Aorta (tissue), 5 donors: ENCODE measurements at regions not wholly inside any gene's neighbourhood (a gene's known extent, or its start where the extent isn't known, plus 50 kb on each side); places are given as distances from the start of the nearest gene placed in this dataset.

Source experiments
- ATAC-seq: fragments of 200-7000 bp; cut with Tn5 transposase; one replicate; pipeline ENCODE4 v1.9.1; 2022; ENCODE audit warnings: moderate library complexity; ENCODE audit not compliant: low FRiP score
- DNase-seq, 2 donors: peaks; one replicate each; pipeline ENCODE4 v3.0.0-alpha.2; 2020
- H3K27ac ChIP-seq, 2 donors: one replicate each; pipeline ENCODE4 v1.5.1; 2013; ENCODE audit warnings: low read length in 2 of 2, mild to moderate bottlenecking in 2 of 2, moderate library complexity in 2 of 2, control low read depth in 1 of 2, inconsistent platforms in 1 of 2, low read depth in 1 of 2
- H3K27me3 ChIP-seq, 2 donors: one replicate each; pipeline ENCODE4 v1.6.1; 2013; ENCODE audit warnings: control low read depth in 1 of 2, low read length in 1 of 2, mild to moderate bottlenecking in 1 of 2, moderate library complexity in 1 of 2; ENCODE audit not compliant: insufficient read depth in 2 of 2, control insufficient read depth in 1 of 2
- H3K36me3 ChIP-seq, 2 donors: one replicate each; pipeline ENCODE4 v1.6.1; 2013; ENCODE audit warnings: control low read depth in 1 of 2, low read length in 1 of 2, mild to moderate bottlenecking in 1 of 2; ENCODE audit not compliant: insufficient read depth in 2 of 2, control insufficient read depth in 1 of 2
- H3K4me1 ChIP-seq, 2 donors: one replicate each; pipeline ENCODE4 v1.6.1; 2013; ENCODE audit warnings: low read length in 2 of 2, control low read depth in 1 of 2, mild to moderate bottlenecking in 1 of 2, moderate library complexity in 1 of 2; ENCODE audit not compliant: insufficient read depth in 2 of 2, control insufficient read depth in 1 of 2
- H3K4me3 ChIP-seq, 2 donors: one replicate each; pipeline ENCODE4 v1.5.1; 2013; ENCODE audit warnings: low read length in 2 of 2, control low read depth in 1 of 2, mild to moderate bottlenecking in 1 of 2
- H3K9me3 ChIP-seq: one replicate; pipeline ENCODE4 v1.6.1; 2013; ENCODE audit warnings: mild to moderate bottlenecking, low read length; ENCODE audit not compliant: control insufficient read depth
- WGBS, 2 donors: extraction: QIAGEN DNeasy Blood & Tissue Kit; methylation state at CpG; one replicate each; pipeline ENCODE4 v1.1.7; 2013; 5-methylcytosine and 5-hydroxymethylcytosine counted together
- intact Hi-C, 2 donors: fragments of 100-400 bp; cut with DNase I; formaldehyde crosslinking; loops; one replicate each; pipeline versions ENCODE4 v1.14.2 to v1.15.0; 2022
- donor health status: healthy with polysubstance abuse.
- donor health status: Bipolar disorder and iron deficiency.
- donor health status: DM: no; HTN: no; CAD: no.
- donor health status: DM: no; HTN: no; CAD: no.
- donor health status: DM: yes; HTN: yes; CAD: no.

DNA sequence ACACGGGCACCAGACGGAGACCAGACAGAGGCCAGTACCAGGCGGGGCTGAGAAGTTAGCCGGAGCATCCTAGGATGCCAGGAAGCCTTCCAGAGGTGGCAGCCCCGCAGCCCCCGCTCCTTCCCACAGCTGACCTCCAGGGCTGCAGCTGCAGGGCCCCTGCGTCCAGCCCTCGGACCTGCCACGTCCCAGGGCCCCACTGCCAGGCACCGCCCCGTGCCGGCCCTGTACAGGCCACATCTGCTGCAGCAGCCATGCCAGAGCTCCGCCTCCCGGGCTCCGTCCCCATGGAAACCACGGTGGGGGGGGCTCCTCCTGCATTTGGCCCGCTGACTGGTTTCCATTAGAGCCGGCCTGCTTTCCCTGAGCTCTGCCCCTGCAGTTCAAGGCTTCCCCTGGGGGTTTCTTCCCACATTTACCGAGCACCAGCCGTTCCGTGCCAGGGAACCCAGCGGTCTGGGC, 62.5 kb upstream of the PPARA start:
- no peak overlapping the region for H3K4me3 ChIP-seq
- intact Hi-C loops, result loop anchor here in 1 of 2 donors (2.0 to 10.0 kb wide), 3 partner anchors 19 to 773 kb away; no protein-coding TSS in a partner anchor
- ATAC-seq (peak; percentile 89), DNase-seq (peak; percentile 94 to 95)
- WGBS, 2 donors, result 5 to 7% methylated on average over 22 of the region's 22 CpGs
- H3K4me1 ChIP-seq, result peaks cover 0 to 6% of the 10 kb centered on the region in 2 donors
- H3K27ac ChIP-seq, result peak overlapping the region; percentile 68 to 73
- peaks cover 0 to 3% of the 10 kb centered on the region in 2 donors for H3K36me3 ChIP-seq
- no peaks in the 10 kb centered on the region for H3K27me3 ChIP-seq
- H3K9me3 ChIP-seq, result no peaks in the 10 kb centered on the region

GRCh38 chr22:46088541-46089311, 61.6 kb upstream of the PPARA start:
- Histone ChIP-seq H3K27me3 (no peaks in the 10 kb centered on the region), H3K27ac (peak overlapping the region; percentile 68 to 73), H3K36me3 (peaks cover 0 to 3% of the 10 kb centered on the region in 2 donors), H3K4me1 (peaks cover 0 to 6% of the 10 kb centered on the region in 2 donors), H3K9me3 (no peaks in the 10 kb centered on the region), H3K4me3 (no peak overlapping the region)
- ATAC-seq (peak; percentile 31), DNase-seq (peak; percentile 87 to 88)
- 5 to 6% methylated on average over 25 of the region's 25 CpGs for whole genome bisulfite sequencing, 2 donors
- intact Hi-C loops, result loop anchor here in 1 of 2 donors (2.0 to 10.0 kb wide), 3 partner anchors 18 to 774 kb away; no protein-coding TSS in a partner anchor

- DNase-seq (peak; percentile 50 to 72), ATAC-seq (no peak)
- 78 to 79% methylated on average over 24 of the region's 24 CpGs for WGBS, 2 donors
- intact Hi-C loops, result loop anchor here in 1 of 2 donors (2.0 to 10.0 kb wide), 3 partner anchors 17 to 775 kb away; no protein-coding TSS in a partner anchor
- H3K9me3 ChIP-seq, result no peaks in the 10 kb centered on the region
- peaks cover 0 to 6% of the 10 kb centered on the region in 2 donors for H3K4me1 ChIP-seq
- no peaks in the 10 kb centered on the region for H3K27me3 ChIP-seq
- H3K4me3 ChIP-seq, result no peak overlapping the region
- H3K27ac ChIP-seq, result peak overlapping the region; percentile 68 to 71
- H3K36me3 ChIP-seq, result peaks cover 0 to 2% of the 10 kb centered on the region in 2 donors
These were observed 60.8 kb upstream of the PPARA start for GRCh38 chr22:46089426-46090035.

DNA sequence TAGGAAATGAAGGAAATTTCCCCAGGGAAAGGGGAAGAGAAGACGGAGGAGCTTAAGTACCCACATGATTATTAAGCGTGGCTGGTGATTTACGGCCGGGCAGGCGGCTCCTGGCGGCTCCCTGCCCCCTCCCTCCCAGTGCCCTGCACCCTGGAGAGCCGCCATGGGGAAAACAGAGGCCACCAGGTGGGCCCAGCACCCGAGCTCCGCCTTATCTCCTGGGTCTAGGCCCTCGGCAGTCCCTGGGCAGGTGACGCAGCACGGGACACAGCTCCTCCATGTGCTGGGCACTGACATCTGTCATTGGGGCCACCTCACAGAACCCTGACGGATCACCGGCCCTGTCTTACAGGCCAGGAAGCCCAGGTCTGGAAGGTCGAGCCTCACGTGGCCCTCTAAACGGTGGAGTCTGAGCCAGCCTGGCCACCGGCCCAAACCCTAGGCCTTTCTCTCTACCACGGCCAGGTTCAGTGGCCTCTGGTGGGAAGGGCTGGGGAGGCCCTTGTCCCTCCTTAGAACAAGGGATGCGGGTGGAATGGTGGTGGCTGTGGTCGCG, 60.2 kb upstream of the PPARA start:
- no peaks in the 10 kb centered on the region for H3K9me3 ChIP-seq
- DNase-seq (peak; percentile 56 to 82), ATAC-seq (no peak)
- intact Hi-C loops, result no loop called here
- peak overlapping the region; percentile 68 to 71 for H3K27ac ChIP-seq
- 49 to 50% methylated on average over 22 of the region's 22 CpGs for WGBS, 2 donors
- H3K4me3 ChIP-seq, result no peak overlapping the region
- peaks cover 0 to 2% of the 10 kb centered on the region in 2 donors for H3K36me3 ChIP-seq
- H3K4me1 ChIP-seq, result peaks cover 0 to 6% of the 10 kb centered on the region in 2 donors
- H3K27me3 ChIP-seq, result no peaks in the 10 kb centered on the region

- Histone ChIP-seq H3K27ac (peak overlapping the region; percentile 64 to 68), H3K4me1 (peaks cover 0 to 6% of the 10 kb centered on the region in 2 donors), H3K27me3 (no peaks in the 10 kb centered on the region), H3K36me3 (peaks cover 0 to 2% of the 10 kb centered on the region in 2 donors), H3K9me3 (no peaks in the 10 kb centered on the region), H3K4me3 (no peak overlapping the region)
- DNase-seq, result peak; percentile 61 to 82
- 42% methylated on average over 10 of the region's 10 CpGs for WGBS, 2 donors
- intact Hi-C loops, result no loop called here
- ATAC-seq, result no peak
These were observed 59.6 kb upstream of the PPARA start for GRCh38 chr22:46090631-46091201.

DNA sequence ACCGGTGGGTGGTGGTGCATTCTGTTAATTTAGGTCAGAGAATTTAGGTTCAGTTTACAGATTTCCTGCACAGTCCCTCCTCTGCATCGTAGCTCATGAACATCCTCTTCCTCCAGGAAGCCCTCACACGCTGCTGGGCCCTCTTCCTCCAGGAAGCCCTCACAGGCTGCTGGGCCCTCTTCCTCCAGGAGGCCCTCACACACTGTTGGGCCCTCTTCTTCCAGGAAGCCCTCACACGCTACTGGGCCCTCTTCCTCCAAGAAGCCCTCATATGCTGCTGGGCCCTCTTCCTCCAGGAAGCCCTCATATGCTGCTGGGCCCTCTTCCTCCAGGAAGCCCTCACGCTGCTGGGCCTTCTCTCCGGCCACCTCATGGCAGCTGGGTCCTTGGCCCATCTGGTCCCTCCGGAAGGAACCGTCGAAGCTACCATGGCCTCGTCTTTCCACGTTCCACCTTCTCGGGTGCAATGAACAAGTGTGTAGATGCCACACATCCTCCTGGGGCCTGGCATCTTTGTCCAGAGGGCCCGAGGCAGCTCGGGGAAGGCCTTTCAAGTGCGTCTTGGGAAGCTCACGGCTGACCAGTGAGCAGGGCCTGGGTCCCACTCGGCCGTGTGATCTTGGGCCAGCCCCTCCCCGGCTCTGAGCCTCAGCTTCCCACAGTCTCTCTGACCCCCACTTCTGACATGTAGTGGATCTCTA, 58.9 kb upstream of the PPARA start:
- Histone ChIP-seq H3K27ac (peak overlapping the region in 1 of 2 donors; percentile 68), H3K9me3 (no peaks in the 10 kb centered on the region), H3K4me3 (no peak overlapping the region), H3K27me3 (no peaks in the 10 kb centered on the region), H3K36me3 (peaks cover 0 to 2% of the 10 kb centered on the region in 2 donors), H3K4me1 (peaks cover 0 to 6% of the 10 kb centered on the region in 2 donors)
- DNase-seq (peak in 1 of 2 donors; percentile 45), ATAC-seq (no peak)
- intact Hi-C loops, result no loop called here
- WGBS, 2 donors, result 71 to 72% methylated on average over 19 of the region's 19 CpGs

- peaks cover 0 to 6% of the 10 kb centered on the region in 2 donors for H3K4me1 ChIP-seq
- H3K27me3 ChIP-seq, result no peaks in the 10 kb centered on the region
- intact Hi-C loops, result no loop called here
- ATAC-seq (no peak), DNase-seq (peak in 1 of 2 donors; percentile 30)
- peak overlapping the region in 1 of 2 donors; percentile 4 for H3K27ac ChIP-seq
- WGBS, 2 donors, result 57 to 59% methylated on average over 13 of the region's 13 CpGs
- peaks cover 0 to 2% of the 10 kb centered on the region in 2 donors for H3K36me3 ChIP-seq
- H3K4me3 ChIP-seq, result no peak overlapping the region
- no peaks in the 10 kb centered on the region for H3K9me3 ChIP-seq
These were observed 58.3 kb upstream of the PPARA start for GRCh38 chr22:46092011-46092410.
